ENCODE measurements at regions not wholly inside any gene's neighbourhood (a gene's known extent, or its start where the extent isn't known, plus 50 kb on each side); places are given as distances from the start of the nearest gene placed in this dataset.

DNA sequence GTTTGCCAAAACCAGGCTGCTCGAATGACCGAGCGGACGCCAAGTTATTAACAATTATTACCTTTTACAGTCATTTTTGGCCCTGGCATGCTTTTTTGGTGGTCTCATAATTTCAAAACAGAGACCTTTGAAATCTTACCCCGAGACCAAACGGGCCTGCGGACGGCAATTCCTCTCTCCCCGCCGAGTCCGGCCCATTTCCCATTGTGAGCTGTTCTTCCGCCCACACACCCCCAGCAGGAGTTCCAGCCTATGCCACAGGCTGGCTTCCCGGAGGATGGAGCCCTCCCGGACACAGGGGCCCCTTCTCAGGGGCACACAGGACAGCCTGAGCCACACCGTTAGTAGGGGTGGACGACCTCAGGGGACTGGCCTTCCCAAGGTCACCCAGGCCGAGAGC lies 130.7 kb downstream of the C16orf95 start:
- TF ChIP-seq FOXJ3 (CRISPR knock-in tag; IDR thresholded peaks at IDR 0.05; ENCODE audit: borderline replicate concordance) (no peak), SOX15 (CRISPR knock-in tag; IDR thresholded peaks at IDR 0.05) (no peak), PRDM15 (CRISPR knock-in tag; IDR thresholded peaks at IDR 0.05) (no peak)
- TF ChIP-seq, protein P1, sequence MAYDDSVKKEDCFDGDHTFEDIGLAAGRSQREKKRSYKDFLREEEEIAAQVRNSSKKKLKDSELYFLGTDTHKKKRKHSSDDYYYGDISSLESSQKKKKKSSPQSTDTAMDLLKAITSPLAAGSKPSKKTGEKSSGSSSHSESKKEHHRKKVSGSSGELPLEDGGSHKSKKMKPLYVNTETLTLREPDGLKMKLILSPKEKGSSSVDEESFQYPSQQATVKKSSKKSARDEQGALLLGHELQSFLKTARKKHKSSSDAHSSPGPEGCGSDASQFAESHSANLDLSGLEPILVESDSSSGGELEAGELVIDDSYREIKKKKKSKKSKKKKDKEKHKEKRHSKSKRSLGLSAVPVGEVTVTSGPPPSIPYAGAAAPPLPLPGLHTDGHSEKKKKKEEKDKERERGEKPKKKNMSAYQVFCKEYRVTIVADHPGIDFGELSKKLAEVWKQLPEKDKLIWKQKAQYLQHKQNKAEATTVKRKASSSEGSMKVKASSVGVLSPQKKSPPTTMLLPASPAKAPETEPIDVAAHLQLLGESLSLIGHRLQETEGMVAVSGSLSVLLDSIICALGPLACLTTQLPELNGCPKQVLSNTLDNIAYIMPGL (CRISPR knock-in tag; IDR thresholded peaks at IDR 0.05), result no peak
- TF ChIP-seq, protein P2, sequence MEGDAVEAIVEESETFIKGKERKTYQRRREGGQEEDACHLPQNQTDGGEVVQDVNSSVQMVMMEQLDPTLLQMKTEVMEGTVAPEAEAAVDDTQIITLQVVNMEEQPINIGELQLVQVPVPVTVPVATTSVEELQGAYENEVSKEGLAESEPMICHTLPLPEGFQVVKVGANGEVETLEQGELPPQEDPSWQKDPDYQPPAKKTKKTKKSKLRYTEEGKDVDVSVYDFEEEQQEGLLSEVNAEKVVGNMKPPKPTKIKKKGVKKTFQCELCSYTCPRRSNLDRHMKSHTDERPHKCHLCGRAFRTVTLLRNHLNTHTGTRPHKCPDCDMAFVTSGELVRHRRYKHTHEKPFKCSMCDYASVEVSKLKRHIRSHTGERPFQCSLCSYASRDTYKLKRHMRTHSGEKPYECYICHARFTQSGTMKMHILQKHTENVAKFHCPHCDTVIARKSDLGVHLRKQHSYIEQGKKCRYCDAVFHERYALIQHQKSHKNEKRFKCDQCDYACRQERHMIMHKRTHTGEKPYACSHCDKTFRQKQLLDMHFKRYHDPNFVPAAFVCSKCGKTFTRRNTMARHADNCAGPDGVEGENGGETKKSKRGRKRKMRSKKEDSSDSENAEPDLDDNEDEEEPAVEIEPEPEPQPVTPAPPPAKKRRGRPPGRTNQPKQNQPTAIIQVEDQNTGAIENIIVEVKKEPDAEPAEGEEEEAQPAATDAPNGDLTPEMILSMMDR (IDR thresholded peaks at IDR 0.05), result no peak
